ENCODE measurements at regions not wholly inside any gene's neighbourhood (a gene's known extent, or its start where the extent isn't known, plus 50 kb on each side); places are given as distances from the start of the nearest gene placed in this dataset.

DNA sequence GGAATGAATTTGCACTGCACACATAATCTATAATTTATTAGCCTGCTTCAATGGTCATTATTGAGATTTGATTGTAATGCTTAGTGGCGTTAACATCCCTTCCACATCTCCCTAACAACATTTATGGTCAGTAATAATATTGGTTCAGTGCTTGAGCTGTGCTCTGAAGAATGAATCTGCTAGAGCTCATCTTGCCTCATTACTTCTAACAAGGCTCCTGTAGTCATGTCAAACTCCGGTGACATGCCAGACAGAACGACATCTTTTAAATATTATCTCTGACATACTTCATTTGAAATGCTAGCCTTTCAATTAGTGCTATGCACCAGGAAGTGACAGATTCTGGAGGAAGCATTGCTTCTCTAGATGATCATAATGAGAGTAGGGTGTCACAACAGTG is 240.3 kb upstream of the BTBD3 start:
- no peak for TF ChIP-seq EP300 (IDR thresholded peaks at IDR 0.05)
- TF ChIP-seq CTCF (IDR thresholded peaks at IDR 0.05), result no peak
- no peak for TF ChIP-seq POLR2A (IDR thresholded peaks at IDR 0.05; ENCODE audit: low read depth)
- TF ChIP-seq POLR2AphosphoS5 (IDR thresholded peaks at IDR 0.05), result no peak
